Nephron progenitor cell (in vitro differentiated cells): ENCODE measurements at regions not wholly inside any gene's neighbourhood (a gene's known extent, or its start where the extent isn't known, plus 50 kb on each side); places are given as distances from the start of the nearest gene placed in this dataset.
"Not testable (repeated sequence)": the region's sequence is repeated elsewhere in the genome, so short reads cannot be mapped to it uniquely, and the experiment has no call there.

Source experiments
- DNase-seq: peaks from one replicate; pipeline ENCODE4 v3.0.0; 2021
- H3K27ac Mint-ChIP-seq: 2 replicates; pipeline ENCODE4 v1.8.0; 2021; ENCODE audit warnings: mild to moderate bottlenecking, moderate library complexity, mixed read lengths
- H3K27me3 Mint-ChIP-seq: 2 replicates; pipeline ENCODE4 v1.8.0; 2021; ENCODE audit warnings: mild to moderate bottlenecking, low read depth, mixed read lengths; ENCODE audit not compliant: poor library complexity
- H3K36me3 Mint-ChIP-seq: 2 replicates; pipeline ENCODE4 v1.8.0; 2021; ENCODE audit warnings: low read depth, mixed read lengths
- H3K4me1 Mint-ChIP-seq: 2 replicates; pipeline ENCODE4 v1.8.0; 2021; ENCODE audit warnings: mixed read lengths
- H3K4me3 Mint-ChIP-seq: 2 replicates; pipeline ENCODE4 v1.8.0; 2021; ENCODE audit warnings: mild to moderate bottlenecking, moderate library complexity, mixed read lengths
- H3K9me3 Mint-ChIP-seq: 2 replicates; pipeline ENCODE4 v1.8.0; 2021; ENCODE audit warnings: mild to moderate bottlenecking, moderate library complexity, mixed read lengths
- TF ChIP-seq, protein P1 (sequence below): fragments of 200-600 bp; sonication (generic); IDR thresholded peaks from 2 replicates; pipeline ENCODE4 v1.5.0; 2021; ENCODE audit warnings: antibody characterized with exemption

DNA sequence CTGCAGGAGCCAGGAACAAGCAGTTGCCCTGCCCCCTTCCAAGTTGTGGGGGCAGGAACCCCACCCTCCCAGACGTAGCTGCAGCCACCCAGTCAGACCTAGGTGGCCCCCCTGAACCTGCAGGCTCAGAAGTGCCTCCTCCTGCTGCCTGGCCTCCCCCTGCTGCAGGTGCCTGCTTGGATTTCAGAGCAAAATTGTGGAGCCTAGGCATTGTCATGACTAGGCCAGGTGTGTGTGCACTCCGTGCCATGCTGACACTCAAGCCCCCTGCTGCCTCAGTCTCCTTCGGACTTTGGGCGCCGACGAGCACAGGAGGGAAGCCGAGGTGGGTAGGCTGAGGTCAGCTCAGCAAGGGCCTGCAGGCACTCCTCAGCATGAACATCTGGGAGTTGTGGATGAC lies 733.9 kb upstream of the ZWINT start:
- peaks cover 12% of the 10 kb centered on the region for H3K9me3 Mint-ChIP-seq
- no peak overlapping the region for H3K27ac Mint-ChIP-seq
- TF ChIP-seq, protein P1, sequence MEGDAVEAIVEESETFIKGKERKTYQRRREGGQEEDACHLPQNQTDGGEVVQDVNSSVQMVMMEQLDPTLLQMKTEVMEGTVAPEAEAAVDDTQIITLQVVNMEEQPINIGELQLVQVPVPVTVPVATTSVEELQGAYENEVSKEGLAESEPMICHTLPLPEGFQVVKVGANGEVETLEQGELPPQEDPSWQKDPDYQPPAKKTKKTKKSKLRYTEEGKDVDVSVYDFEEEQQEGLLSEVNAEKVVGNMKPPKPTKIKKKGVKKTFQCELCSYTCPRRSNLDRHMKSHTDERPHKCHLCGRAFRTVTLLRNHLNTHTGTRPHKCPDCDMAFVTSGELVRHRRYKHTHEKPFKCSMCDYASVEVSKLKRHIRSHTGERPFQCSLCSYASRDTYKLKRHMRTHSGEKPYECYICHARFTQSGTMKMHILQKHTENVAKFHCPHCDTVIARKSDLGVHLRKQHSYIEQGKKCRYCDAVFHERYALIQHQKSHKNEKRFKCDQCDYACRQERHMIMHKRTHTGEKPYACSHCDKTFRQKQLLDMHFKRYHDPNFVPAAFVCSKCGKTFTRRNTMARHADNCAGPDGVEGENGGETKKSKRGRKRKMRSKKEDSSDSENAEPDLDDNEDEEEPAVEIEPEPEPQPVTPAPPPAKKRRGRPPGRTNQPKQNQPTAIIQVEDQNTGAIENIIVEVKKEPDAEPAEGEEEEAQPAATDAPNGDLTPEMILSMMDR, result no peak
- H3K4me1 Mint-ChIP-seq, result no peaks in the 10 kb centered on the region
- H3K4me3 Mint-ChIP-seq, result no peak overlapping the region
- DNase-seq, result no peak
- no peaks in the 10 kb centered on the region for H3K36me3 Mint-ChIP-seq
- no peaks in the 10 kb centered on the region for H3K27me3 Mint-ChIP-seq

DNA sequence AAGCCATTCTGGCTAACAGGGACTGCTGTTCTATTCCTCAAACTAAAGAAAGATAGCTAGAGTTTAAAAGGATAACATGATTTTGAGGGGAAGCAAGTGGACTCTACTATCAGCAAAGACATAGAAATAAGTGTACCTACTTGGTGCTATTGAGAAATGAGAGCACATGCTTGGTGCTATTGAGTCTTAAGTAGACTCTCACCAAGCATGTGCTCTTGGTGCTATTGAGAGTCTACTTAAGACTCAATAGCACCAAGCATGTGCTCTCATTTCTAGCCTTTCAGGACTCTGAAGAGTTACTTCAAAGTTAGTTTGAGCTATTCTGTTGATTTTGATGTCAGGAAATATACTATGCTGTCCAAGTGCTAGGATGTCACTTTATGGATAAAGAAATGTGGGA lies 733.0 kb upstream of the ZWINT start:
- Mint-ChIP-seq H3K4me3 (no peak overlapping the region), H3K27me3 (no peaks in the 10 kb centered on the region), H3K36me3 (no peaks in the 10 kb centered on the region), H3K27ac (no peak overlapping the region), H3K9me3 (peaks cover 12% of the 10 kb centered on the region), H3K4me1 (no peaks in the 10 kb centered on the region)
- TF ChIP-seq, protein P1, result no peak
- DNase-seq, result no peak

DNA sequence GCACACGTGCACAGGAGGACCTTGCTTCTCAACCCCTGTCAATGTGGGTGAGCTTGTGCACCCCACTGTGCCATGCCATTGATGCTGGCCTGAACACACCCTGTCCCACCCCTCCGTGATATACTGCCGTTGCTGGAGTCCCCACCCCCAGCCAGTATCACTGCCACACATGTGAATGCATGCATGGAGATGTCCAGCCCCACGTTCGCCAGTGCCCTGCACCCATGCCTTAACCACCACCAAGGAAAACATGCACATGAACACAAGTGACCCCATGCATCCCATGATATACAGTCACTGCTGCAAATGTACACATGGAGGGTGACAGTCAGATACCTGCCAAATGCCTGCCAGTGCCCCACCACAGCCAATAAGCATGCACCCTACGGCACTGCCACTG lies 692.5 kb upstream of the ZWINT start:
- DNase-seq, result no peak
- peaks cover 34% of the 10 kb centered on the region for H3K4me1 Mint-ChIP-seq
- peaks cover 38% of the 10 kb centered on the region for H3K9me3 Mint-ChIP-seq
- H3K4me3 Mint-ChIP-seq, result no peak overlapping the region
- no peak overlapping the region for H3K27ac Mint-ChIP-seq
- TF ChIP-seq, protein P1, result no peak
- H3K36me3 Mint-ChIP-seq, result peaks cover 11% of the 10 kb centered on the region
- H3K27me3 Mint-ChIP-seq, result no peaks in the 10 kb centered on the region

DNA sequence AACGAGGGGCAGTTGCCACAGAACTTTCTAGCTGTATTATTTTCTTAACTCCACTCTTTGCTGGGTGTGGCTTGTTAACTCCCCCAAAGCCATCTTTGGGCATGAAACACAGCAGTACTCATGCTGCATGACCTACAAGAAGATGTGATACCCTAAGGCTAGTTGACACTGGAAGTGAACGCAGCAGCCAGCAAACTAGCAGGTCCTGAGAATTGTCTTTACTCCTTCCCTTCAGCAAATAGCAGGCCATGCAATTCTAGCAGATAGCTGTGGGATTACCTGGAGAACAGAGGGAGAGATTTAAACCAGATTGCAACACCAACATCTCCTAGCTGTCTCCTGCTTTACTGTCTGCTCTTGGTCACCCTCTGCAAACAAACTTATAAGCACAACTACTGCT lies 688.0 kb upstream of the ZWINT start:
- DNase-seq, result no peak
- Mint-ChIP-seq H3K36me3 (no peaks in the 10 kb centered on the region), H3K9me3 (peaks cover 10% of the 10 kb centered on the region), H3K4me3 (no peak overlapping the region), H3K4me1 (peaks cover 42% of the 10 kb centered on the region), H3K27me3 (no peaks in the 10 kb centered on the region), H3K27ac (peak overlapping the region; percentile 69)
- TF ChIP-seq, protein P1, result no peak

DNA sequence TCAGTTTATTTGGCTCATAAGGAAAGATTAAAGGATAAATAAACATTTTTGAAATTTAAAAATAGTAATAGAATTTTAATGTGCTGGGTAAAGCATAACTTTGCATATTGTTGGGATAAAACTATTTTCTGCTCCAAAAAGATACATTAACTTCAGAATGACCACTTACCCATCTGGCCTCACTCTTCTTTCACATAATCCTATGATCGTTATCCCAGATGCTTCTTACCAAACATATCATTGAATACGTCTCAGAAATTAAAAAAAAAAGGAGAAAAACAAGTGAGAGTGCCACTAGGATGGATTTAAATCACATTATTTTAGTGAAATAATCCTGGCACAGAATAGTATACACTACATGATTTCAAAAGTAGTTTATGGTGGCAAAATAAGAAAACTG lies 677.5 kb upstream of the ZWINT start:
- Mint-ChIP-seq H3K27ac (no peak overlapping the region), H3K4me3 (no peak overlapping the region), H3K36me3 (no peaks in the 10 kb centered on the region), H3K4me1 (no peaks in the 10 kb centered on the region), H3K27me3 (no peaks in the 10 kb centered on the region), H3K9me3 (no peaks in the 10 kb centered on the region)
- DNase-seq, result no peak
- TF ChIP-seq, protein P1, result no peak

DNA sequence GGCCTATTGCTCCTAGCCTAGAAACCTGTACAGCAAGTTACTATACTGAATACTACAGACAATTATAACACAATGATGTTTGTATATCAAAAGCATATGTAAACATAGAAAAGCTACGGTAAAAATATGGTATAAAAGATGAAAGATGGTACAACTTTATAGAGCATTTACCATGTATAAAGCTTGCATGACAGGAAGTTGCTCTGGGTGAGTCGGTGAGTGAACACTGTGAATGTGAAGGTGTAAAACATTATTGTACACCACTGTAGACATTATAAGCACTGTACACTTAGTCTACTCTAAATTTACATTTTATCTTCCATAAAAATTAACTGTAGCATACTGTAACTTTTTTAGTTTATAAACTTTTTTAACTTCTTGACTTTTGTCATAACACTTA lies 674.3 kb upstream of the ZWINT start:
- no peak for DNase-seq
- Mint-ChIP-seq H3K27ac (no peak overlapping the region), H3K4me3 (no peak overlapping the region), H3K9me3 (peaks cover 30% of the 10 kb centered on the region), H3K27me3 (no peaks in the 10 kb centered on the region), H3K36me3 (peaks cover 17% of the 10 kb centered on the region), H3K4me1 (no peaks in the 10 kb centered on the region)
- TF ChIP-seq, protein P1, result no peak

DNA sequence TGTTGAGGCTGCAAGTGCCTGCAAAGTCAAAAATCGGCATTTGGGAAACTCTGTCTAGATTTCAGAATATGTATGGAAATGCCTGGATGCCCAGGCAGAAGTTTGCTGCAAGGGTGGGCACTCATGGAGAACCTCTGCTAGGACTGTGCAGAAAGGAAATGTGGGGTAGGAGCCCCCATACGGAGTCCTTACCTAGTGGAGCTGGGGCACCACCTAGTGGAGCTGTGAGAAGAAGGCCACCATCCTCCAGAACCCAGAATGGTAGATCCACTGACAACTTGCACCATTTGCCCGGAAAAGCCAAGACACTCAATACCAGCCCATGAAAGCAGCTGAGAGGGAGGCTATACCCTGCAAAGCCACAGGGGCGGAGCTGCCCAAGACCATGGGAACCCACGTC lies 671.2 kb upstream of the ZWINT start:
- not testable (repeated sequence) for H3K4me3 Mint-ChIP-seq, H3K27me3 Mint-ChIP-seq, DNase-seq, H3K4me1 Mint-ChIP-seq, H3K27ac Mint-ChIP-seq
- Mint-ChIP-seq H3K36me3 (peaks cover 18% of the 10 kb centered on the region), H3K9me3 (peaks cover 38% of the 10 kb centered on the region)
